Skeletal muscle satellite cell (primary cell): ENCODE measurements at regions not wholly inside any gene's neighbourhood (a gene's known extent, or its start where the extent isn't known, plus 50 kb on each side); places are given as distances from the start of the nearest gene placed in this dataset.

Source experiments
- H3K27me3 ChIP-seq: 2 replicates; pipeline ENCODE4 v1.7.0; 2013; ENCODE audit warnings: low read length; ENCODE audit not compliant: control insufficient read depth, insufficient read depth
- H3K36me3 ChIP-seq: 2 replicates; pipeline ENCODE4 v1.7.0; 2013; ENCODE audit warnings: mild to moderate bottlenecking, control low read depth, low read length; ENCODE audit not compliant: insufficient read depth
- H3K4me1 ChIP-seq: 2 replicates; pipeline ENCODE4 v1.7.0; 2013; ENCODE audit warnings: low read length; ENCODE audit not compliant: control insufficient read depth, insufficient read depth
- H3K4me2 ChIP-seq: 2 replicates; pipeline ENCODE4 v1.7.0; 2013; ENCODE audit warnings: mild to moderate bottlenecking, low read length
- H3K4me3 ChIP-seq: 2 replicates; pipeline ENCODE4 v1.7.0; 2013; ENCODE audit warnings: low read length
- H3K9ac ChIP-seq: 2 replicates; pipeline ENCODE4 v1.7.0; 2013; ENCODE audit warnings: mild to moderate bottlenecking, low read depth, low read length, moderate library complexity
- H3K9me3 ChIP-seq: replicated peaks from 2 replicates; pipeline ENCODE4 v1.7.0; 2013; ENCODE audit warnings: mild to moderate bottlenecking, control low read depth, low read length

- H3K4me2 ChIP-seq: no peak overlapping the region
- peaks cover 25% of the 10 kb centered on the region for H3K4me1 ChIP-seq
- H3K9ac ChIP-seq: no peak overlapping the region
Observed at GRCh38 chr1:232376632-232377493, 253.1 kb downstream of the SIPA1L2 start.

GRCh38 chr1:232372841-232373440, 257.0 kb downstream of the SIPA1L2 start:
- Histone ChIP-seq H3K27me3 (peaks cover 6% of the 10 kb centered on the region), H3K4me3 (no peak overlapping the region), H3K4me2 (no peak overlapping the region), H3K4me1 (peaks cover 9% of the 10 kb centered on the region), H3K36me3 (no peaks in the 10 kb centered on the region), H3K9me3 (no peaks in the 10 kb centered on the region), H3K9ac (no peak overlapping the region)

More at GRCh38 chr1:232376632-232377493, 253.1 kb downstream of the SIPA1L2 start:
- H3K27me3 ChIP-seq: no peaks in the 10 kb centered on the region
- no peak overlapping the region for H3K4me3 ChIP-seq
- H3K9me3 ChIP-seq: no peaks in the 10 kb centered on the region
- no peaks in the 10 kb centered on the region for H3K36me3 ChIP-seq

GRCh38 chr1:232372431-232372830, 257.5 kb downstream of the SIPA1L2 start:
- H3K4me3 ChIP-seq: no peak overlapping the region
- H3K4me2 ChIP-seq: no peak overlapping the region
- peaks cover 4% of the 10 kb centered on the region for H3K4me1 ChIP-seq
- H3K9ac ChIP-seq: no peak overlapping the region
- H3K36me3 ChIP-seq: no peaks in the 10 kb centered on the region
- H3K9me3 ChIP-seq: no peaks in the 10 kb centered on the region
- H3K27me3 ChIP-seq: peaks cover 6% of the 10 kb centered on the region

GRCh38 chr1:232369451-232370296, 260.3 kb downstream of the SIPA1L2 start:
- no peaks in the 10 kb centered on the region for H3K4me1 ChIP-seq

GRCh38 chr1:232368821-232369321, 261.1 kb downstream of the SIPA1L2 start:
- Histone ChIP-seq H3K27me3 (peaks cover 6% of the 10 kb centered on the region), H3K4me1 (no peaks in the 10 kb centered on the region), H3K4me3 (no peak overlapping the region), H3K9ac (no peak overlapping the region), H3K36me3 (no peaks in the 10 kb centered on the region), H3K9me3 (no peaks in the 10 kb centered on the region), H3K4me2 (no peak overlapping the region)

More at GRCh38 chr1:232369451-232370296, 260.3 kb downstream of the SIPA1L2 start:
- no peak overlapping the region for H3K4me2 ChIP-seq
- no peak overlapping the region for H3K9ac ChIP-seq
- no peaks in the 10 kb centered on the region for H3K36me3 ChIP-seq
- H3K27me3 ChIP-seq: peaks cover 6% of the 10 kb centered on the region
- no peak overlapping the region for H3K4me3 ChIP-seq
- no peaks in the 10 kb centered on the region for H3K9me3 ChIP-seq

- Histone ChIP-seq H3K36me3 (no peaks in the 10 kb centered on the region), H3K4me1 (no peaks in the 10 kb centered on the region), H3K4me3 (no peak overlapping the region), H3K9ac (no peak overlapping the region), H3K4me2 (no peak overlapping the region), H3K9me3 (no peaks in the 10 kb centered on the region), H3K27me3 (peaks cover 6% of the 10 kb centered on the region)
Observed at GRCh38 chr1:232367293-232367692, 262.6 kb downstream of the SIPA1L2 start.

- peaks cover 11% of the 10 kb centered on the region for H3K27me3 ChIP-seq
- no peaks in the 10 kb centered on the region for H3K9me3 ChIP-seq
- H3K4me2 ChIP-seq: no peak overlapping the region
- no peak overlapping the region for H3K4me3 ChIP-seq
- H3K9ac ChIP-seq: no peak overlapping the region
- no peaks in the 10 kb centered on the region for H3K36me3 ChIP-seq
- no peaks in the 10 kb centered on the region for H3K4me1 ChIP-seq
Observed at GRCh38 chr1:232364654-232365382, 265.1 kb downstream of the SIPA1L2 start.

GRCh38 chr1:232363008-232363407, 266.9 kb downstream of the SIPA1L2 start:
- Histone ChIP-seq H3K9ac (no peak overlapping the region), H3K4me1 (no peaks in the 10 kb centered on the region), H3K4me3 (no peak overlapping the region), H3K27me3 (peaks cover 16% of the 10 kb centered on the region), H3K9me3 (no peaks in the 10 kb centered on the region), H3K36me3 (no peaks in the 10 kb centered on the region), H3K4me2 (no peak overlapping the region)

GRCh38 chr1:232357416-232357815, 272.5 kb downstream of the SIPA1L2 start:
- no peaks in the 10 kb centered on the region for H3K36me3 ChIP-seq
- H3K9ac ChIP-seq: no peak overlapping the region
- H3K4me1 ChIP-seq: no peaks in the 10 kb centered on the region
- no peak overlapping the region for H3K4me2 ChIP-seq
- H3K9me3 ChIP-seq: no peaks in the 10 kb centered on the region
- H3K4me3 ChIP-seq: no peak overlapping the region
- H3K27me3 ChIP-seq: peaks cover 52% of the 10 kb centered on the region

GRCh38 chr1:232355162-232356006, 274.5 kb downstream of the SIPA1L2 start:
- no peaks in the 10 kb centered on the region for H3K9me3 ChIP-seq
- H3K4me2 ChIP-seq: no peak overlapping the region
- no peak overlapping the region for H3K4me3 ChIP-seq
- H3K27me3 ChIP-seq: peaks cover 54% of the 10 kb centered on the region
- H3K4me1 ChIP-seq: no peaks in the 10 kb centered on the region
- no peaks in the 10 kb centered on the region for H3K36me3 ChIP-seq
- H3K9ac ChIP-seq: no peak overlapping the region
